A673 (cell line): ENCODE measurements at regions not wholly inside any gene's neighbourhood (a gene's known extent, or its start where the extent isn't known, plus 50 kb on each side); places are given as distances from the start of the nearest gene placed in this dataset.

Experiments used
- BruUV-seq: library from RNA; stranded (reverse); fragments of 400-500 nt; replicated peaks from 2 replicates; lab custom pipeline; 2021; lab: Mats Ljungman, UMichigan
- CTCF ChIA-PET: fragments of 300-600 bp; sonication (Branson Sonifier 250); formaldehyde crosslinking; loops from one replicate; lab custom pipeline; 2022; ENCODE audit warnings: antibody characterized with exemption; lab: Charles Lee
- POLR2A ChIA-PET: fragments of 300-600 bp; sonication (Branson Sonifier 250); formaldehyde crosslinking; loops from one replicate; lab custom pipeline; 2022; ENCODE audit warnings: antibody characterized with exemption; ENCODE audit not compliant: low non-redundant PET; lab: Charles Lee
- DNase-seq: peaks from one replicate; pipeline ENCODE4 v3.0.0-alpha.2; 2015; ENCODE audit warnings: low spot score
- H3K27ac ChIP-seq: fragments of 200-600 bp; sonication (generic); 2 replicates; pipeline ENCODE4 v1.5.1; 2016; ENCODE audit warnings: mixed run types, low read depth, mild to moderate bottlenecking, mixed read lengths, antibody characterized with exemption, low read length; ENCODE audit not compliant: poor library complexity, severe bottlenecking
- H3K27me3 ChIP-seq: fragments of 200-600 bp; sonication (generic); replicated peaks from 2 replicates; pipeline ENCODE4 v1.6.1; 2017; ENCODE audit warnings: mixed run types, low read depth, mild to moderate bottlenecking, mixed read lengths, antibody characterized with exemption, low read length; ENCODE audit not compliant: insufficient read depth, poor library complexity
- H3K36me3 ChIP-seq: fragments of 200-600 bp; sonication (generic); 2 replicates; pipeline ENCODE4 v1.6.1; 2016; ENCODE audit warnings: mixed run types, mild to moderate bottlenecking, mixed read lengths, antibody characterized with exemption, low read length; ENCODE audit not compliant: insufficient read depth, poor library complexity, severe bottlenecking
- H3K4me1 ChIP-seq: fragments of 200-600 bp; sonication (generic); 2 replicates; pipeline ENCODE4 v1.6.1; 2017; ENCODE audit warnings: mixed run types, mild to moderate bottlenecking, mixed read lengths, antibody characterized with exemption, low read length; ENCODE audit not compliant: insufficient read depth, poor library complexity, severe bottlenecking
- H3K4me3 ChIP-seq: fragments of 200-600 bp; sonication (generic); 2 replicates; pipeline ENCODE4 v1.5.1; 2016; ENCODE audit warnings: low read depth, mixed run types, mild to moderate bottlenecking, mixed read lengths, low read length; ENCODE audit not compliant: poor library complexity, severe bottlenecking
- H3K9me3 ChIP-seq: fragments of 200-600 bp; sonication (generic); 2 replicates; pipeline ENCODE4 v1.6.1; 2016; ENCODE audit warnings: mixed run types, low read depth, mild to moderate bottlenecking, mixed read lengths, antibody characterized with exemption, low read length; ENCODE audit not compliant: poor library complexity, severe bottlenecking
- EZH2 ChIP-seq: fragments of 200-600 bp; sonication (generic); IDR thresholded peaks from 2 replicates; pipeline ENCODE4 v1.6.1; 2017; ENCODE audit warnings: borderline replicate concordance, low read depth, mild to moderate bottlenecking, mixed read lengths, antibody characterized with exemption, low read length; ENCODE audit not compliant: poor library complexity, severe bottlenecking
- intact Hi-C: fragments of 100-400 bp; cut with micrococcal nuclease; formaldehyde crosslinking; loops from one replicate; pipeline ENCODE4 v1.10.0; 2022; ENCODE audit not compliant: unreplicated experiment
- TF ChIP-seq, protein P1 (sequence below): fragments of 300-800, 200-600 bp; sonication (generic); conservative IDR thresholded peaks from 2 replicates; pipeline ENCODE4 v1.5.1; 2017; ENCODE audit warnings: low read depth, mild to moderate bottlenecking, antibody characterized with exemption, low read length, moderate library complexity, mixed read lengths

DNA sequence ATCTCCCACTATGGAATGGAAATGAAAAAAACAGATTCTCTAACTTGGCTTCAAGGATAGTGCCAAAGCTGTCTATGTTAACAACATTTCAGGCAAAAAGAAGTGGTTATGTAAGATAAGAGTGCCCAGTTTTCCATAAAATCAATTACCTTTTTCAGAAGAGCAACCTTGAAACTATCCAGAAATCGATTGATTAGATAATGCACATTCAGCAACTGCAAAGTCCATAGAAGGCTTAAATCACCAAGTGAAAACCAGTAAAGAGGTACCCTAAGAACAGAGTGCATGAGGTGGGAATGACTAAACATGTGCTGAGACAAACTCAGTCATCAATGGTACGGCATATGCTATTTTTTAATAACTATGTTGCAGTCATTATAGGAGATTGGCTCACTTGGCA is 71.9 kb upstream of the TNKS2 start:
- TF ChIP-seq, protein P1, sequence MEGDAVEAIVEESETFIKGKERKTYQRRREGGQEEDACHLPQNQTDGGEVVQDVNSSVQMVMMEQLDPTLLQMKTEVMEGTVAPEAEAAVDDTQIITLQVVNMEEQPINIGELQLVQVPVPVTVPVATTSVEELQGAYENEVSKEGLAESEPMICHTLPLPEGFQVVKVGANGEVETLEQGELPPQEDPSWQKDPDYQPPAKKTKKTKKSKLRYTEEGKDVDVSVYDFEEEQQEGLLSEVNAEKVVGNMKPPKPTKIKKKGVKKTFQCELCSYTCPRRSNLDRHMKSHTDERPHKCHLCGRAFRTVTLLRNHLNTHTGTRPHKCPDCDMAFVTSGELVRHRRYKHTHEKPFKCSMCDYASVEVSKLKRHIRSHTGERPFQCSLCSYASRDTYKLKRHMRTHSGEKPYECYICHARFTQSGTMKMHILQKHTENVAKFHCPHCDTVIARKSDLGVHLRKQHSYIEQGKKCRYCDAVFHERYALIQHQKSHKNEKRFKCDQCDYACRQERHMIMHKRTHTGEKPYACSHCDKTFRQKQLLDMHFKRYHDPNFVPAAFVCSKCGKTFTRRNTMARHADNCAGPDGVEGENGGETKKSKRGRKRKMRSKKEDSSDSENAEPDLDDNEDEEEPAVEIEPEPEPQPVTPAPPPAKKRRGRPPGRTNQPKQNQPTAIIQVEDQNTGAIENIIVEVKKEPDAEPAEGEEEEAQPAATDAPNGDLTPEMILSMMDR, result no peak
- TF ChIP-seq EZH2, result no peak
- peaks cover 13% of the 10 kb centered on the region for H3K27me3 ChIP-seq
- intact Hi-C loops, result no loop called here
- no peaks in the 10 kb centered on the region for H3K4me1 ChIP-seq
- no peaks in the 10 kb centered on the region for H3K36me3 ChIP-seq
- no peak overlapping the region for H3K27ac ChIP-seq
- DNase-seq, result no peak
- ChIA-PET CTCF (no interaction called here), POLR2A (no interaction called here)
- no peaks in the 10 kb centered on the region for H3K9me3 ChIP-seq
- H3K4me3 ChIP-seq, result no peak overlapping the region
- BruUV-seq, result no TSS peak

DNA sequence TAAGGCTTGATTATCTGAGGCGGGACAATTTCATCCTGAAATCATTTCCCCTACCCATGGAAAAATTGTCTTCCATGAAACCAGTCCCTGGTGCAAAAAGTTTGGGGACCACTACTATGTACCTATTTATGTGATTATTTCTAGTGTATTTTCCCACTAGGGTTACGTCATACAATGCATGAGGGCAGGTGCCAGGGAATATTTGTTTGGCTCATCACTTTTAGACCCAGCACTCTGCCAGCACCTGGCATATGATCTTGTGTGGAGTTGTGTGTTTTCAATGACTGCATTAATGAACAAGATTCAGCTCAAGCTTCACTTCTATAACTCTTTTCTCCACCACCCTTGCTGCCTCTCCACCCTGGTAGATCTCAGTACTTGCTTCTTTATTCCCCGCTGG is 73.3 kb upstream of the TNKS2 start:
- Histone ChIP-seq H3K27me3 (peaks cover 17% of the 10 kb centered on the region), H3K9me3 (no peaks in the 10 kb centered on the region), H3K36me3 (no peaks in the 10 kb centered on the region), H3K4me1 (no peaks in the 10 kb centered on the region), H3K4me3 (no peak overlapping the region), H3K27ac (no peak overlapping the region)
- intact Hi-C loops, result no loop called here
- ChIA-PET CTCF (no interaction called here), POLR2A (no interaction called here)
- no peak for DNase-seq
- no TSS peak for BruUV-seq
- TF ChIP-seq, protein P1, result no peak
- TF ChIP-seq EZH2, result no peak

DNA sequence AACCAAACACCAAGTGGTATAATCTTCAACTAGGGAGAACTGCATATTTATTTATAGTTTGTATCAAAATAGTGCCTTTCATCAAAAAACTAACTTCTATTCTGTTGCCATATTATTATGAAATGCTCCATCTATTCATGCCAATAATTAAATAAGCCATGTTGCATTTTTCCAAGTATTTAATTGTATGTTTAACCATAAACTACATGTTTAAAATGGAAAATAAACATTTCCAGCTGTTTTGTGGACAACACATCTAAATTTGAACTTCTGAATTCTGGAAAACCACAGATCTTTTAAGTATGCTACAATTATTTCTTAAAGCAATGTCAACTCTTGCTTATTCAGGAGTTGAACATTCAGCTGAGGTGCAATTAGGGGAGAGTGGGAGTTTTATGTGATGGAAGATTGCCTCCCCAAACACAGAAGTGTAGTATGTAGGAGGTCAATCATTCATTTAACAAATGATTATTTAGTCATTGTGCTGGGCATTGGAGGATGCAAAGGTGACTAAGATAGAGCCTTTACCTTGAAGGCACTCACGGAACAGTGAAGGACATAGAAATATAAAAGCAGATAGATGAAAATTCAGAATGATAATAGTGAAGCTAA is 80.7 kb upstream of the PPP1R3C start:
- Histone ChIP-seq H3K27me3 (peaks cover 3% of the 10 kb centered on the region), H3K4me3 (no peak overlapping the region), H3K36me3 (no peaks in the 10 kb centered on the region), H3K27ac (no peak overlapping the region), H3K4me1 (peaks cover 19% of the 10 kb centered on the region), H3K9me3 (no peaks in the 10 kb centered on the region)
- no TSS peak for BruUV-seq
- DNase-seq, result no peak
- TF ChIP-seq, protein P1, result no peak
- TF ChIP-seq EZH2, result no peak
- ChIA-PET CTCF (no interaction called here), POLR2A (no interaction called here)
- intact Hi-C loops, result no loop called here
